ENCODE measurements at regions not wholly inside any gene's neighbourhood (a gene's known extent, or its start where the extent isn't known, plus 50 kb on each side); places are given as distances from the start of the nearest gene placed in this dataset.

- no peak for ATAC-seq
- no peaks in the 10 kb centered on the region for H3K4me1 ChIP-seq
- no peaks in the 10 kb centered on the region for H3K27me3 ChIP-seq
- TF ChIP-seq CTCF (IDR thresholded peaks at IDR 0.05): no peak
- no peak for DNase-seq
- H3K4me3 ChIP-seq: no peak overlapping the region
- H3K27ac ChIP-seq: no peak overlapping the region
- no peaks in the 10 kb centered on the region for H3K36me3 ChIP-seq
- intact Hi-C loops (cut with DNase I): no loop called here
- H3K9me3 ChIP-seq: no peaks in the 10 kb centered on the region
These were observed 596.3 kb downstream of the TAFA4 start for GRCh38 chr3:68336042-68336441.

GRCh38 chr3:68334367-68334986, 597.9 kb downstream of the TAFA4 start:
- Histone ChIP-seq H3K4me3 (no peak overlapping the region), H3K9me3 (no peaks in the 10 kb centered on the region), H3K4me1 (no peaks in the 10 kb centered on the region)

DNA sequence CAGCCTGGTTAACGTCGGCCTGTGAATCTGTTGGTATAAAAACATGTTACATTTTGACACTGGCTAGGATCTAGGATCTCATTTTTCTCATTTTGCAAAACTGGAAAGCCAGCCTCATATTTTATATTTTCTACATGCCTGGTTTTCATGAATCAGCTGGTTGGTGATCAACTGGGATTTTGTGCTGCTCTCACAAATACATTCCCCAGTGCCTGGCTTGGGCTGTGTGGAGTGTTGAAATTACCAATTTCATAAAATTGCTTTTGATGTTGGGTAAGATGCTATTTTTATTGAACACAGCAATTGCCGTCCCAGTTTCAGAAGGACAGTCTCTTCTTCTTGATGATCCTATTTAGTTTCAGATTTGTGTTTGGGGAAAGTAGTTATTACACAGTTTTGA, 604.3 kb downstream of the TAFA4 start:
- TF ChIP-seq CTCF (IDR thresholded peaks at IDR 0.05): no peak
- H3K4me1 ChIP-seq: no peaks in the 10 kb centered on the region
- no peak for DNase-seq
- H3K9me3 ChIP-seq: no peaks in the 10 kb centered on the region
- no peak overlapping the region for H3K27ac ChIP-seq
- no peak for ATAC-seq
- H3K27me3 ChIP-seq: no peaks in the 10 kb centered on the region
- intact Hi-C loops (cut with DNase I): no loop called here
- no peaks in the 10 kb centered on the region for H3K36me3 ChIP-seq
- no peak overlapping the region for H3K4me3 ChIP-seq

More at GRCh38 chr3:68334367-68334986, 597.9 kb downstream of the TAFA4 start:
- no peak for TF ChIP-seq CTCF (IDR thresholded peaks at IDR 0.05)
- Histone ChIP-seq H3K27ac (no peak overlapping the region), H3K36me3 (no peaks in the 10 kb centered on the region), H3K27me3 (no peaks in the 10 kb centered on the region)
- ATAC-seq (no peak), DNase-seq (no peak)
- intact Hi-C loops (cut with DNase I): no loop called here

DNA sequence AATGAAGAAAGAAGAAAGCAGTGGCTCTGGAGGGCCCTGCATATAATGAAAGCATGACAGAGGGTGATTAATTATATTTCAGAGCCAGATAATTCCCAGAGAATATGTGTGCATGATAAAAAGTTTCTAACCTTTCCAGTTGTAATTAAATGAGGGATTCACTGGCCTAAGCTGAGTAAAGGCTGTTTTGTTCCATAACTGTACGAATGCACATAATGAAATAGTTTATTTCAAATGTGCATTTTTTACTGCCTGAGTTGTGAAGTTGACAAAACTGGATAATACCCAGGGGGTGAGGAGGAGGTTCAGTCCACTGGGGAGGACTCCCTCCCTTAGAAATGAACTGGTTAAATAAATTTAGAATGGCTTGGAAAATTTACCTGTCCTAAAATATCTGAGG, 616.4 kb downstream of the TAFA4 start:
- no peak for TF ChIP-seq CTCF (IDR thresholded peaks at IDR 0.05)
- H3K4me3 ChIP-seq: no peak overlapping the region
- H3K9me3 ChIP-seq: no peaks in the 10 kb centered on the region
- intact Hi-C loops (cut with DNase I): no loop called here
- H3K4me1 ChIP-seq: no peaks in the 10 kb centered on the region
- no peaks in the 10 kb centered on the region for H3K27me3 ChIP-seq
- no peak overlapping the region for H3K27ac ChIP-seq
- ATAC-seq (no peak), DNase-seq (no peak)
- H3K36me3 ChIP-seq: no peaks in the 10 kb centered on the region

DNA sequence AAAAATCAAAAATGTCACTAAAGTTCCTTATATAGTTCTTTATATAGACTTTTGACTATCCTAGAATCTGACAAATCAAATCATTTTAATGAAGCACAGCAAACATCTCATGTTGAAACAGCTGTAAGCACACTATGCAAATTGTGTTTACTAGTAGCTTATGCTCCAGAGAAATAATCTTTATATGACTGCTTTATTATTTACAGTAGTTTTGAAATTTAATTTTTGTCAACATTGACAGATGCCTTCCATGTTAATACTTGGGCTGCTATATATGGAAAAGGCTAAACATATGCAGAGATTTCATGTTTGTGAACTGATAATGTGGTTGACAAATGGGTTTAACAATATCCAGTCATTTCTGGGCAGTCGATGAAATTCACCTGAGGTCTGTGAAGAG, 616.8 kb downstream of the TAFA4 start:
- H3K27me3 ChIP-seq: no peaks in the 10 kb centered on the region
- ATAC-seq: no peak
- TF ChIP-seq CTCF (IDR thresholded peaks at IDR 0.05): no peak
- H3K4me3 ChIP-seq: no peak overlapping the region
- H3K9me3 ChIP-seq: no peaks in the 10 kb centered on the region
- H3K27ac ChIP-seq: no peak overlapping the region
- intact Hi-C loops (cut with DNase I): no loop called here
- H3K36me3 ChIP-seq: no peaks in the 10 kb centered on the region
- no peaks in the 10 kb centered on the region for H3K4me1 ChIP-seq
- no peak for DNase-seq

- H3K36me3 ChIP-seq: no peaks in the 10 kb centered on the region
- intact Hi-C loops (cut with DNase I): no loop called here
- no peak overlapping the region for H3K4me3 ChIP-seq
- H3K27me3 ChIP-seq: no peaks in the 10 kb centered on the region
- H3K27ac ChIP-seq: no peak overlapping the region
- no peaks in the 10 kb centered on the region for H3K9me3 ChIP-seq
- ATAC-seq (peak; percentile 32), DNase-seq (no peak)
- H3K4me1 ChIP-seq: no peaks in the 10 kb centered on the region
- no peak for TF ChIP-seq CTCF (IDR thresholded peaks at IDR 0.05)
These were observed 625.8 kb downstream of the TAFA4 start for GRCh38 chr3:68306571-68306970.
